LNCAP (cell line): ENCODE measurements at regions not wholly inside any gene's neighbourhood (a gene's known extent, or its start where the extent isn't known, plus 50 kb on each side); places are given as distances from the start of the nearest gene placed in this dataset.

Source experiments
- CTCF ChIP-seq: fragments of 450-650 bp; IDR thresholded peaks from 2 replicates; pipeline ENCODE4 v1.5.1; 2017; ENCODE audit warnings: mild to moderate bottlenecking

DNA sequence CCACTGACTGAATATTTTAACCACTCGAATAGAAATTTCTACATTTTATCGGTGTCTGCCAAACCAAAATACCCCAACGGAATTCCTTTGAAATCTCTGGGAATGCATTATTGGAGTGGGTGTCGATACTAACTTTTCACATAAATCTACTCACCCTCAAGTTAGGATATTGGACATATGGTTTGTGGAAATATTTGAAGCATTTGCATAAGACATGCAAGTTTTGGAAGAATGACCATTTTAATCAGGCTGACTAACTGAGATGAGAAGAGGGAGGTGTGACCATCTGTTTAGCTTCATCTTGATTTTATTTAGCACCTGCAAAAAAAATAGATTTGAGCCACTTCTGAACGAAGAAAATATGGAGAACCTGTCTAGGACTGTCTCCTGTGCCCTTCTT lies 61.2 kb downstream of the KLF6 start:
- no peak for TF ChIP-seq CTCF

GRCh38 chr10:3720228-3721019 lies 64.6 kb downstream of the KLF6 start:
- TF ChIP-seq CTCF = no peak

DNA sequence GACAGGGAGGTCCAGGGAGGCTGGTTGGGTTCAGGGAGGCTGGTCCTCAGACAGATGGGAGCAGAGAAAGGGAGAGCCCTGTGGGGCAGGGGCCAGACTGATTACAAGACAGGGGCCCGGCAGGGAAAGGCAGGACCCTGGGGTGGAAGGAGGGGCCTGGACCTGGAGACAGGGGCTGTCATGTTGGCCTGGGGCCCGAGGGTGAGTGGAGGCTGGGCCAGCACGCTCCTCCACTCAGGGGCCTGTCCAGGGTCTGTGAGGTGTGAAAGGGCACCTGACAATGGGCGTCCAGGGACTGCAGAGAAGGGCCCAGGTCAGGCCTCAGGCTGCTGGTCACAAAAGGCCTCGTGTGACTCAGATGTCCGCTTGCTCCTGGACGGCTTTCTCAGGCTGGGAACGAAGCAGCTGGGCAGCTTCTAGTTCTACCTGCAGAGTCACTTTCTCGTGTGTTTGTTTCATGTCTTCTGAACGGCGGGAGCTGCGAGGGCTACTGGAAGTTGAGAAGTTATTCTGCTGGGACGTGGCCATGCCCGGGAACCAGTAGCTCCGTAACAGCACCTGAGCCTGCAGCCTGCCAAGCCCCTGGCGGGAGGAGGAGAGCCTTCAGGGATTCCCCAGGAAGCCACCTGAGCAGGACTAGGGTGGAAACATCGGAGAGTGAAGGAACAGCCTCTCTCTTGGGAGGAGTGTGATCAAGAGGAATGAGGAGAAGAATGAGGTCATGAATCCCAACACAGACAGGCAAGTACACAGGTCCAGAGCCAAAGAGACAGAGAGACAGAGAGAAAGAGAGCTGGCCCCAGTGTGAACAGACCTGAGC lies 65.8 kb downstream of the KLF6 start:
- TF ChIP-seq CTCF = no peak

GRCh38 chr10:3716093-3716492 lies 68.9 kb downstream of the KLF6 start:
- no peak for TF ChIP-seq CTCF

- no peak for TF ChIP-seq CTCF
Measured at GRCh38 chr10:3714967-3715366, 70.0 kb downstream of the KLF6 start.

GRCh38 chr10:3714531-3714930 lies 70.5 kb downstream of the KLF6 start:
- TF ChIP-seq CTCF = no peak

DNA sequence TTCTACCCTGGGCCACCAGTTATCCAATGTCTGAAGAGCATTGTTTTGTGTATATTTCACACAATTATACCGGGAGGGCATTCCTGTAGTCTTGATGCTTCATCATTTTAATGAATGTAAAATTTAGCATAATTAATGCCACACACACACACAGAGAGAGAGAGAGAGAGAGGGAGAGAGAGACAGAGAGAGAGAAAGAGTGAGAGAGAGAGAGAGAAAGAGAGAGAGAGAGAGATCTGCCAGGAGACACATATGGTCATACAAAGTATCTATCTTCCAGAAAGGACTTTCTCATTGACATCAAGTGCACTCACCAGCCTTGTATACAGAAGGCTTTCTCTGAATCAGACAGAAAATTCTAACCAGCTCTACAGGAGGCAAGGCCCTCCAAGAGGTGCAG lies 72.3 kb downstream of the KLF6 start:
- no peak for TF ChIP-seq CTCF
